Stomach (tissue), 4 donors: ENCODE measurements at regions not wholly inside any gene's neighbourhood (a gene's known extent, or its start where the extent isn't known, plus 50 kb on each side); places are given as distances from the start of the nearest gene placed in this dataset.

Experiments
- CTCF ChIP-seq, 7 experiments: fragments of 450-650 bp in 4 of 7; fragments of 200-600 bp in 3 of 7; sonication (generic) in 3 of 7; IDR thresholded peaks; one replicate each; pipeline ENCODE4 v1.5.1; 2016 to 2019; ENCODE audit warnings: antibody characterized with exemption in 7 of 7, control low read depth in 2 of 7, mild to moderate bottlenecking in 1 of 7
- POLR2A ChIP-seq, 4 donors: fragments of 450-650 bp; IDR thresholded peaks; one replicate each; pipeline ENCODE4 v1.6.1; 2016; ENCODE audit warnings: antibody characterized with exemption in 4 of 4, control low read depth in 2 of 4, mild to moderate bottlenecking in 1 of 4, moderate library complexity in 1 of 4

- TF ChIP-seq CTCF (IDR thresholded peaks at IDR 0.05) (no peak), POLR2A (IDR thresholded peaks at IDR 0.05) (no peak)
Observed at GRCh38 chr5:68658810-68659372, 434.9 kb upstream of the SLC30A5 start.
